Type B pancreatic cell (in vitro differentiated cells): ENCODE measurements at regions not wholly inside any gene's neighbourhood (a gene's known extent, or its start where the extent isn't known, plus 50 kb on each side); places are given as distances from the start of the nearest gene placed in this dataset.

Experiments
- DNase-seq: peaks from one replicate; pipeline ENCODE4 v3.0.0; 2021; ENCODE audit warnings: mixed read lengths; ENCODE audit not compliant: unreplicated experiment; ENCODE audit errors: extremely low spot score
- H3K27ac Mint-ChIP-seq: 2 replicates; pipeline ENCODE4 v1.8.0; 2021; ENCODE audit warnings: mild to moderate bottlenecking, mixed read lengths
- H3K27me3 Mint-ChIP-seq: 2 replicates; pipeline ENCODE4 v1.8.0; 2021; ENCODE audit warnings: mixed read lengths
- H3K36me3 Mint-ChIP-seq: 2 replicates; pipeline ENCODE4 v1.8.0; 2021; ENCODE audit warnings: mixed read lengths
- H3K4me1 Mint-ChIP-seq: one replicate; pipeline ENCODE4 v1.8.0; 2021; ENCODE audit warnings: mixed read lengths; ENCODE audit not compliant: unreplicated experiment
- H3K4me3 Mint-ChIP-seq: 2 replicates; pipeline ENCODE4 v1.8.0; 2021; ENCODE audit warnings: mild to moderate bottlenecking, mixed read lengths
- H3K9me3 Mint-ChIP-seq: 2 replicates; pipeline ENCODE4 v1.8.0; 2021; ENCODE audit warnings: mixed read lengths
- CTCF ChIP-seq: fragments of 200-600 bp; sonication (generic); conservative IDR thresholded peaks from 2 replicates; pipeline ENCODE4 v1.5.0; 2021; ENCODE audit warnings: antibody characterized with exemption, mild to moderate bottlenecking

GRCh38 chr12:124194893-124195566 is 99.9 kb upstream of the RFLNA start:
- Mint-ChIP-seq H3K36me3 (peaks cover 4% of the 10 kb centered on the region), H3K4me3 (peak overlapping the region; percentile 25)

GRCh38 chr12:124195567-124195942 is 99.3 kb upstream of the RFLNA start:
- no peak for DNase-seq
- peaks cover 6% of the 10 kb centered on the region for H3K9me3 Mint-ChIP-seq
- H3K27me3 Mint-ChIP-seq: no peaks in the 10 kb centered on the region
- H3K4me3 Mint-ChIP-seq: no peak overlapping the region
- peaks cover 4% of the 10 kb centered on the region for H3K36me3 Mint-ChIP-seq
- no peak for TF ChIP-seq CTCF
- H3K4me1 Mint-ChIP-seq: peaks cover 31% of the 10 kb centered on the region
- H3K27ac Mint-ChIP-seq: peak overlapping the region; percentile 67

More at GRCh38 chr12:124194893-124195566, 99.9 kb upstream of the RFLNA start:
- no peak for DNase-seq
- Mint-ChIP-seq H3K27ac (peak overlapping the region; percentile 67), H3K27me3 (no peaks in the 10 kb centered on the region), H3K9me3 (peaks cover 9% of the 10 kb centered on the region), H3K4me1 (peaks cover 36% of the 10 kb centered on the region)
- TF ChIP-seq CTCF: no peak

DNA sequence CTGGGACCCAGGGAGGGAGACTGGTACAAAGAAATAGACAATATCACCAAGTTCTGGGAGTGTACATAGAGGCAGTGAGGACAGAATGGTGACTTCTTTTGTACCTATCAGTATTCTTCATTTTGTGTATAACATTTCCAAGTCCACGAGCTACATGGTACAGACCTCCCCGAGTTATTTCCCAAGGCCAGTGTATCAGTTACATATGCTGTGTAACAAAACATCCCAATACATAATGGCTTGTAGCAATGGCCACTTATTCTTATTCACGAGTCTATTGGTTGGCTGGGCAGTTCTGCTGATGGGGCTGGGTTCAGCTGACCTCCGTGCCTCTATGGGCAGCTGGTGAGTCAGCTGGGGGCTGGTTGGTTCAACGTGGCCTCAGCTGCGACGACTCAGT is 98.7 kb upstream of the RFLNA start:
- no peak for DNase-seq
- Mint-ChIP-seq H3K4me3 (no peak overlapping the region), H3K9me3 (peaks cover 7% of the 10 kb centered on the region), H3K36me3 (peaks cover 6% of the 10 kb centered on the region), H3K27me3 (no peaks in the 10 kb centered on the region), H3K27ac (no peak overlapping the region), H3K4me1 (peaks cover 31% of the 10 kb centered on the region)
- no peak for TF ChIP-seq CTCF

- H3K4me1 Mint-ChIP-seq: peaks cover 21% of the 10 kb centered on the region
- H3K36me3 Mint-ChIP-seq: peaks cover 4% of the 10 kb centered on the region
- no peak overlapping the region for H3K4me3 Mint-ChIP-seq
- TF ChIP-seq CTCF: no peak
- DNase-seq: no peak
- no peak overlapping the region for H3K27ac Mint-ChIP-seq
- no peaks in the 10 kb centered on the region for H3K27me3 Mint-ChIP-seq
- H3K9me3 Mint-ChIP-seq: peaks cover 6% of the 10 kb centered on the region
Observed at GRCh38 chr12:124201248-124201647, 93.6 kb upstream of the RFLNA start.

DNA sequence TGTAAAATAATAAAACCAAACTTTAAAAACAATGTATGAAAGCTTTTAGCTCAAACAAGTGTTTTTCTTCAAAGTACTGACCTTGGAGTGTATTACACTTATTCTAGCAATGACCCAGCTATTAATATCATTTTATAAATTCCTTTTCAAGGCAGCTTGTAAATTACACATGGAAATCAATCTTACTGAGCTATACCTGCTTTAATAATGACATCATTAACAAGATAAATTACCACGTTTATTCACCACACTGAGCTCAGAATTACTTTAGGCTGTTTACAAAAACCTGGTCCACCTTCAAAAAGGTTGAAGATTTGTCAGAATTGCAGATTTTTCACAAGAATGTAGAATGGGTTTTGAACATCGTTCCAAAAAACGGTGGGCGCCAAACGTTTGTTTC is 91.7 kb upstream of the RFLNA start:
- TF ChIP-seq CTCF: no peak
- Mint-ChIP-seq H3K9me3 (peaks cover 13% of the 10 kb centered on the region), H3K27me3 (peaks cover 12% of the 10 kb centered on the region), H3K27ac (no peak overlapping the region), H3K4me1 (peaks cover 25% of the 10 kb centered on the region), H3K36me3 (peaks cover 4% of the 10 kb centered on the region), H3K4me3 (peak overlapping the region; percentile 45)
- no peak for DNase-seq

DNA sequence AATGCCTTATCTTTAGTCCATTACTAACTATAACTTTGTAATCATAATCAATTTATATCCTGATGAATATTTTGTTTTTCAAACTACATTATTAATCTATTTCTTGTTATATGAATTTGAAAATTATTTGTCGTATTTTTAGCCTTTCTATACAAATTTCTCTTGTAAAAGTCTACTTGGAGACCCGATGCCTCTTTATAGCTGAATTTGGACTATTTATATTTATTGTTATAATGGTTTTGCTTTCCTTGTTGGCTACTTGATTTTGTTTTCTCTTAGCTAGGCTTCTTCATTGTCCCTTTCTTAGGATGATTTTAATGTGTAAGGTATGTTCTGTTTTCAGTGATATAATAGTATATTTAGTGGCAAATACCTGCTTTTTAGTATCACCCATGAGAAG is 89.5 kb upstream of the RFLNA start:
- DNase-seq: no peak
- H3K9me3 Mint-ChIP-seq: peaks cover 13% of the 10 kb centered on the region
- no peak for TF ChIP-seq CTCF
- H3K27me3 Mint-ChIP-seq: peaks cover 12% of the 10 kb centered on the region
- peaks cover 22% of the 10 kb centered on the region for H3K4me1 Mint-ChIP-seq
- H3K36me3 Mint-ChIP-seq: peaks cover 4% of the 10 kb centered on the region
- no peak overlapping the region for H3K4me3 Mint-ChIP-seq
- H3K27ac Mint-ChIP-seq: no peak overlapping the region
